Left lung (tissue), 4 donors: ENCODE measurements at regions not wholly inside any gene's neighbourhood (a gene's known extent, or its start where the extent isn't known, plus 50 kb on each side); places are given as distances from the start of the nearest gene placed in this dataset.
A peak's percentile ranks its signal among the peaks of the same experiment; 100 is the strongest.

Experiments
- ATAC-seq: fragments of 200-7000 bp; cut with Tn5 transposase; one replicate; pipeline ENCODE4 v1.9.1; 2020; ENCODE audit warnings: moderate library complexity
- DNase-seq, 4 donors: peaks; one replicate each; pipeline ENCODE4 v3.0.0-alpha.2; 2013 to 2020
- H3K27ac ChIP-seq, 2 donors: fragments of 200-600 bp; sonication (generic) in 1 of 2; one replicate each; pipeline versions ENCODE4 v1.5.0 to v1.8.0; 2020 to 2021
- H3K27me3 ChIP-seq, 2 donors: fragments of 200-600 bp; sonication (generic) in 1 of 2; one replicate each; pipeline versions ENCODE4 v1.5.0 to v1.8.0; 2020 to 2021
- H3K36me3 ChIP-seq, 2 donors: fragments of 200-600 bp; sonication (generic) in 1 of 2; one replicate each; pipeline versions ENCODE4 v1.5.0 to v1.8.0; 2020 to 2021
- H3K4me1 ChIP-seq, 2 donors: fragments of 200-600 bp; one replicate each; pipeline ENCODE4 v1.8.0; 2021
- H3K4me3 ChIP-seq, 2 donors: fragments of 200-600 bp; sonication (generic) in 1 of 2; one replicate each; pipeline versions ENCODE4 v1.5.0 to v1.8.0; 2020 to 2021; ENCODE audit warnings: mild to moderate bottlenecking in 1 of 2
- H3K9me3 ChIP-seq, 2 donors: fragments of 200-600 bp; sonication (generic) in 1 of 2; one replicate each; pipeline versions ENCODE4 v1.5.0 to v1.8.0; 2020 to 2021
- intact Hi-C, 2 donors: fragments of 100-400 bp; cut with DNase I; formaldehyde crosslinking; loops; one replicate each; pipeline versions ENCODE4 v1.11.2 to v1.14.2; 2022
- TF ChIP-seq, protein P1 (sequence below), 2 donors: fragments of 200-600 bp; sonication (generic) in 1 of 2; IDR thresholded peaks; one replicate each; pipeline versions ENCODE4 v1.5.0 to v1.8.0; 2021; ENCODE audit warnings: antibody characterized with exemption in 2 of 2
- donor health status: DM: no; HTN: yes; CAD: no.
- donor health status: DM: no; HTN: no; CAD: no.

DNA sequence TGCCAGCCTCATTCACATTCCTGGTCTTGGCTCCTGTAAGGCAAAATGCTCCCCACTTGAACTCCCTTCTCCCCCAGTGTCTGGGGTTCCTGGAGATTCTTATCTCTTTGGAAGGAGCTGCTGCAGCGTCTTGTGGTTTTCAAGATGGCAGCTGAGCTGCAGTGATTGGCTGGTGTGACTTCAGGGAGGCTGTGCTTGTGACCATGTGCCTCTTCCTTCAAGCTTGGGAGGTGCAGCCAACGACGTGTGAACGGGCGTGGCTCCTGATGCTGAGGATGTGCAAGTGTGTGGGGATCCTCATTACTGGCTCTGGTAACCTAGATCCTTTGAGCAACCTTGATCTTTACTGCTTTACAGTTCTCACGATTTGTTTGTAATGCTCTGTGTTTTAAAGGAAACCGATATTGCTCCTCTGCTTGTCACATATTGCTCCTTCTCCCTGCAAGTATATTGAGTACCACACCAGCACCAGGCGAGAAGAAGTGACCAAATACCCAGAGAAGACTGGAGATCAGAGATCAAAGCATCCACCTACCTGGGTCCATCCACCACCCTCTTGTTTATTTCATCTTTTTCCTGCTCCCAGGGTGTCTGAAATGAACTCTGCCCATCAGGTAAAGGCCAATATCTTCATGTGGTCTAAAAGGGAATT, 208.5 kb downstream of the FGF9 start:
- TF ChIP-seq, protein P1, sequence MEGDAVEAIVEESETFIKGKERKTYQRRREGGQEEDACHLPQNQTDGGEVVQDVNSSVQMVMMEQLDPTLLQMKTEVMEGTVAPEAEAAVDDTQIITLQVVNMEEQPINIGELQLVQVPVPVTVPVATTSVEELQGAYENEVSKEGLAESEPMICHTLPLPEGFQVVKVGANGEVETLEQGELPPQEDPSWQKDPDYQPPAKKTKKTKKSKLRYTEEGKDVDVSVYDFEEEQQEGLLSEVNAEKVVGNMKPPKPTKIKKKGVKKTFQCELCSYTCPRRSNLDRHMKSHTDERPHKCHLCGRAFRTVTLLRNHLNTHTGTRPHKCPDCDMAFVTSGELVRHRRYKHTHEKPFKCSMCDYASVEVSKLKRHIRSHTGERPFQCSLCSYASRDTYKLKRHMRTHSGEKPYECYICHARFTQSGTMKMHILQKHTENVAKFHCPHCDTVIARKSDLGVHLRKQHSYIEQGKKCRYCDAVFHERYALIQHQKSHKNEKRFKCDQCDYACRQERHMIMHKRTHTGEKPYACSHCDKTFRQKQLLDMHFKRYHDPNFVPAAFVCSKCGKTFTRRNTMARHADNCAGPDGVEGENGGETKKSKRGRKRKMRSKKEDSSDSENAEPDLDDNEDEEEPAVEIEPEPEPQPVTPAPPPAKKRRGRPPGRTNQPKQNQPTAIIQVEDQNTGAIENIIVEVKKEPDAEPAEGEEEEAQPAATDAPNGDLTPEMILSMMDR (IDR thresholded peaks at IDR 0.05): no peak
- Histone ChIP-seq H3K4me3 (no peak overlapping the region), H3K27me3 (no peaks in the 10 kb centered on the region), H3K9me3 (no peaks in the 10 kb centered on the region), H3K4me1 (no peaks in the 10 kb centered on the region), H3K36me3 (no peaks in the 10 kb centered on the region), H3K27ac (no peak overlapping the region)
- intact Hi-C loops: no loop called here
- ATAC-seq (no peak), DNase-seq (no peak)

DNA sequence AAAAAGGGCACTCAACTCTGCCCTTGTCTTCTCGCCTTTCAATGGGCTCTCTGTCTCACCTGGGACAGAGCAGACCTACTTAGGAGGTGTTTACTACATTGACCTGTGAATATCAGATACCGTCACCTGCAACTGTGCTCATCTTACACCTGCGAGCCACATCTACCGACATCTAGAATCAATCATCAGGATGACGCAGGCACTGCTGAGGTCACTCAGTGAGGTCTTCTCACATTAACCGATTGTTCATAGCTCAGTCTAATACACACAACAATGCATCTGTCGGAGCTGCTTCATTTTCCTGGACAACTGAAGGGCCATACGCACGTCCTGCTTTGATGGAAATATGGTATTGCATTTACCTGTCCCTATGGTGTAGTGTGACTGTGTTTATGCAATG, 211.9 kb downstream of the FGF9 start:
- Histone ChIP-seq H3K27ac (no peak overlapping the region), H3K36me3 (no peaks in the 10 kb centered on the region), H3K9me3 (no peaks in the 10 kb centered on the region), H3K27me3 (no peaks in the 10 kb centered on the region), H3K4me3 (no peak overlapping the region), H3K4me1 (no peaks in the 10 kb centered on the region)
- TF ChIP-seq, protein P1 (IDR thresholded peaks at IDR 0.05): no peak
- DNase-seq: no peak
- ATAC-seq: no peak
- intact Hi-C loops: no loop called here

DNA sequence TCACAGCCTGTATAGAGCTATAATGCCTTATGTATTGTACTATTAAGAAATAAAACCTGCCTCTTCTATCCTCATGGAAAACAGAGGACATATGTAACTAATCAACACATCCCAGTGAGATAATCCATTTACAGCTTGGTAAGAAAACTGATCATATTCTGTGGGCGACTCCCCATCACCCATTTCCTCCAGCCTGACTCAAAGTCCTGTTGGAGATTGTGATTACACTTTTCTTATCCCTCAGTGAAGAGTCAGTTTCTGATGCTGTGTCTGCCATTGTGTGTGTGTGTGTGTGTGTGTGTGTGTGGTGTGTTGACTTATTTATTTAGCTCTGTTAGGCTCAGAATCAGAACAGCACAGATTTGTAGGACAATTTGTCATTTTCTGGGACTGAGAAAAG, 212.8 kb downstream of the FGF9 start:
- Histone ChIP-seq H3K36me3 (no peaks in the 10 kb centered on the region), H3K4me1 (no peaks in the 10 kb centered on the region), H3K27ac (no peak overlapping the region), H3K4me3 (no peak overlapping the region), H3K9me3 (no peaks in the 10 kb centered on the region), H3K27me3 (no peaks in the 10 kb centered on the region)
- intact Hi-C loops: no loop called here
- no peak for DNase-seq
- no peak for ATAC-seq
- TF ChIP-seq, protein P1 (IDR thresholded peaks at IDR 0.05): no peak

DNA sequence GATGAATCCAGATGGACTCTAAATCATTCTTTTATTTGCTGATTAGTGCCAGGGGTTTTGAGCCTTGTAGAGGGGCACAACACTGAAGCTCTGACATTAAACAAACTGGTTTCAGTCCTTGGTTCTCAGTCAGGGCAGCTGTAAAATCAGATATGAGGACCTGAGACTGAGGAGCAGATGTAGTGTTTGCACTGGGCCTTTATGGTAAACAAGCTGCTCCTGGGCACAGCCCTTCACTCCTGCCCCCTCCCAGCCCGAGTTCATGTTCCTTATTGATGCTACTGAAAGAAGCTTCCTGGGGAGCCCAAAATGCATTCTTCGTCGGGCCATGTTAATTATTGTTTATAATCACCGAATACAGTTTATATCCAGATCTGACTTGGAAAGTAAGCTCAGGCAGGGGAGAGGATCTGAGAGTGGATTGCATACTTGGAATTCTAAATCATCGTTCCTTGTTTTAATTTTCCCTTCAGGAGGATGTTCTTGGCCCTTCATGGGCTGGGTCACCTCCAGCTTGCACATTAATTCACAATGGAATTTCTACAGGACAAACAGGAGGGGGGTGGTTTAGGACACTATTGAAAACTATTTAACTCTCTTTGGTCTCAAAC, 213.5 kb downstream of the FGF9 start:
- ATAC-seq: peak; percentile 59
- Histone ChIP-seq H3K4me1 (no peaks in the 10 kb centered on the region), H3K9me3 (no peaks in the 10 kb centered on the region), H3K4me3 (no peak overlapping the region), H3K36me3 (no peaks in the 10 kb centered on the region), H3K27me3 (no peaks in the 10 kb centered on the region), H3K27ac (no peak overlapping the region)
- TF ChIP-seq, protein P1 (IDR thresholded peaks at IDR 0.05): no peak
- no peak for DNase-seq
- intact Hi-C loops: no loop called here

DNA sequence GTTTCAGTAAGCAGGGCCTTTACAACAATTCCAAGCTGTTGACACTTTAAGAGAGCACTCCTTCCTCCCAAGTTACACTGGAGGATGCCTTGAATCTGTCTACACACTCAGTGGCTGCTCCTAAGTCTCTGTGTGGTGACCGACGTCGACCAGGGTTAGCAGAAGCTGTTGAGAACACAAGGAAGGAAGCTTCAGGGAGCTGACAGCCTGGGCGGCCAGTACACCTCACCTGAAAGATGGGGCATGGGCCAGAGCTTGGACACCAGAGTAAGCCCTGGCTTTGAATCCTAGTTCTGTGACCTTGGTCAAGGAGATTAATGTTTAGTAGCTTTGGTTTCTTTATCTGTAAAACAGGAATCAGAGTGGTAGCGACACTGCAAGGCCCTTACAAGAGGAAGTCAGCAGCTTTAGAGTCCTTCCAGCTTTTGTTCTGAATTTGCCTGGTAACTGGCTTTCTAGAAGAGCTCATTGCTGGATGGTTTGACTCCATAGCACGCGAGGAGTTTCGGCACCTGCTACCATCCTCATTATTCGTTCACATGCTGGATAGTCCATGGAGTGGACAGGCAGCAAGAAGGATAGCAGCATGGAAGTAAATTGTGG, 214.2 kb downstream of the FGF9 start:
- H3K27ac ChIP-seq: no peak overlapping the region
- DNase-seq (no peak), ATAC-seq (no peak)
- TF ChIP-seq, protein P1 (IDR thresholded peaks at IDR 0.05): no peak
- no peak overlapping the region for H3K4me3 ChIP-seq
- H3K4me1 ChIP-seq: no peaks in the 10 kb centered on the region
- H3K36me3 ChIP-seq: no peaks in the 10 kb centered on the region
- H3K27me3 ChIP-seq: no peaks in the 10 kb centered on the region
- intact Hi-C loops: no loop called here
- no peaks in the 10 kb centered on the region for H3K9me3 ChIP-seq
